Osteoblast (primary cell): ENCODE measurements at regions not wholly inside any gene's neighbourhood (a gene's known extent, or its start where the extent isn't known, plus 50 kb on each side); places are given as distances from the start of the nearest gene placed in this dataset.

ENCODE experiments used
- DNase-seq: peaks from one replicate; pipeline ENCODE4 v3.0.0; 2011; ENCODE audit warnings: low spot score, mixed read lengths; ENCODE audit not compliant: insufficient read length; ENCODE audit errors: missing footprints
- H2AFZ ChIP-seq: 2 replicates; pipeline ENCODE4 v1.6.0; 2011; ENCODE audit warnings: mild to moderate bottlenecking, low read length
- H3K27ac ChIP-seq: 2 replicates; pipeline ENCODE4 v1.5.1; 2011; ENCODE audit warnings: mild to moderate bottlenecking, low read depth, low read length, moderate library complexity
- H3K27me3 ChIP-seq: 2 replicates; pipeline ENCODE4 v1.6.0; 2012; ENCODE audit warnings: mild to moderate bottlenecking, control low read depth, inconsistent platforms, low read length, moderate library complexity; ENCODE audit not compliant: insufficient read depth
- H3K36me3 ChIP-seq: 2 replicates; pipeline ENCODE4 v1.5.1; 2011; ENCODE audit warnings: mild to moderate bottlenecking, low read length, control low read depth, moderate library complexity; ENCODE audit not compliant: insufficient read depth
- H3K4me1 ChIP-seq: 2 replicates; pipeline ENCODE4 v1.5.1; 2011; ENCODE audit warnings: mild to moderate bottlenecking, low read length, control low read depth, moderate library complexity; ENCODE audit not compliant: insufficient read depth
- H3K4me2 ChIP-seq: 2 replicates; pipeline ENCODE4 v1.6.0; 2011; ENCODE audit warnings: mild to moderate bottlenecking, low read length; ENCODE audit not compliant: insufficient read depth
- H3K4me3 ChIP-seq: fragments of 200-600 bp; sonication (generic); 3 replicates; pipeline ENCODE4 v1.5.1; 2012; ENCODE audit warnings: mild to moderate bottlenecking, low read length, inconsistent platforms; ENCODE audit not compliant: insufficient read depth
- H3K79me2 ChIP-seq: 2 replicates; pipeline ENCODE4 v1.6.0; 2012; ENCODE audit warnings: mild to moderate bottlenecking, low read length, control low read depth, inconsistent platforms; ENCODE audit not compliant: insufficient read depth
- H3K9me3 ChIP-seq: 2 replicates; pipeline ENCODE4 v1.5.1; 2011; ENCODE audit warnings: low read depth, low read length, control low read depth
- H4K20me1 ChIP-seq: 2 replicates; pipeline ENCODE4 v1.6.0; 2012; ENCODE audit warnings: mild to moderate bottlenecking, low read length, control low read depth; ENCODE audit not compliant: insufficient read depth
- TF ChIP-seq, protein P1 (sequence below): IDR thresholded peaks from 2 replicates; pipeline ENCODE4 v1.5.1; 2011; ENCODE audit warnings: mild to moderate bottlenecking, low read depth, low read length, moderate library complexity; ENCODE audit errors: extremely low read depth

DNA sequence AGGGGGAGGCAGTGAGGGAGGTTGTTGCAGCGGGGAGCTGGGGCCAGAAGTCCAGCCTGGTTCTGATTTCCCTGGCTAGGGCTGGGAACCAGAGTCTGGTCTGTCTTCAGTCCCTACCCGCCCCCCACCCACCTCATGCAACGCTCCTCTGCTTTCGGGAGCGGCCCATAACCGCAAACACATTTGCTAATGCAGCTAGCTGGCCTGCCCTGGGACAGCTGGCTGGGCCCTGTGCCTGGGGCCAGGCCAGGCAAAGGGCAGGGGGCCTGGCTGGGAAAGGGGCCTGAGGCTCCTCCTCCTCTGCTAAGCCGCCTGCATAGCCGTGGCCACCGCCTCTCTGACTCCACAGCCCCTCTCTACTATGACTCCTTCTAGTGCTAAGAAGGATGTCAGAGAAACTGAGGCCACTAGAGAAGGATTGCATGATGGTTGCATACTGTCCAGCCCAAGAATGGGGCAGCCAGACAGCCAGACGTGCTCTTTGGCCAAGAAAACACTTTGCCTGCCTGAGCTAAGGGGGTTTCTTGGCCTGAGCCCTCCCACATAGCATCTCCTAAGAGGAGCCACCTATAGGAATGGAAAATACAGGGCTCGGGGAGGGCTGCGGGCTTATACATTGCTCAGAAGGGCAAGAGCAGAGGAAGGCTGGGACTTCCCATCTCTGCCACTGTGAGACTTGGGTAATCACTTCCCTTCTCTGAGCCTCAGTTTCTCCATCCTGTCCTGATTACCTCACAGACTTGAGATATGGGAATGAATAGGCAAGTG lies 76.9 kb downstream of the PJA1 start:
- no peak for DNase-seq
- H3K9me3 ChIP-seq = no peaks in the 10 kb centered on the region
- H3K36me3 ChIP-seq = no peaks in the 10 kb centered on the region
- no peak overlapping the region for H3K27ac ChIP-seq
- H3K4me1 ChIP-seq = no peaks in the 10 kb centered on the region
- H3K4me3 ChIP-seq = no peak overlapping the region
- TF ChIP-seq, protein P1, sequence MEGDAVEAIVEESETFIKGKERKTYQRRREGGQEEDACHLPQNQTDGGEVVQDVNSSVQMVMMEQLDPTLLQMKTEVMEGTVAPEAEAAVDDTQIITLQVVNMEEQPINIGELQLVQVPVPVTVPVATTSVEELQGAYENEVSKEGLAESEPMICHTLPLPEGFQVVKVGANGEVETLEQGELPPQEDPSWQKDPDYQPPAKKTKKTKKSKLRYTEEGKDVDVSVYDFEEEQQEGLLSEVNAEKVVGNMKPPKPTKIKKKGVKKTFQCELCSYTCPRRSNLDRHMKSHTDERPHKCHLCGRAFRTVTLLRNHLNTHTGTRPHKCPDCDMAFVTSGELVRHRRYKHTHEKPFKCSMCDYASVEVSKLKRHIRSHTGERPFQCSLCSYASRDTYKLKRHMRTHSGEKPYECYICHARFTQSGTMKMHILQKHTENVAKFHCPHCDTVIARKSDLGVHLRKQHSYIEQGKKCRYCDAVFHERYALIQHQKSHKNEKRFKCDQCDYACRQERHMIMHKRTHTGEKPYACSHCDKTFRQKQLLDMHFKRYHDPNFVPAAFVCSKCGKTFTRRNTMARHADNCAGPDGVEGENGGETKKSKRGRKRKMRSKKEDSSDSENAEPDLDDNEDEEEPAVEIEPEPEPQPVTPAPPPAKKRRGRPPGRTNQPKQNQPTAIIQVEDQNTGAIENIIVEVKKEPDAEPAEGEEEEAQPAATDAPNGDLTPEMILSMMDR = no peak
- H3K4me2 ChIP-seq = no peak overlapping the region
- H3K79me2 ChIP-seq = no peaks in the 10 kb centered on the region
- no peak overlapping the region for H2AFZ ChIP-seq
- peaks cover 42% of the 10 kb centered on the region for H3K27me3 ChIP-seq
- H4K20me1 ChIP-seq = peaks cover under 1% of the 10 kb centered on the region

DNA sequence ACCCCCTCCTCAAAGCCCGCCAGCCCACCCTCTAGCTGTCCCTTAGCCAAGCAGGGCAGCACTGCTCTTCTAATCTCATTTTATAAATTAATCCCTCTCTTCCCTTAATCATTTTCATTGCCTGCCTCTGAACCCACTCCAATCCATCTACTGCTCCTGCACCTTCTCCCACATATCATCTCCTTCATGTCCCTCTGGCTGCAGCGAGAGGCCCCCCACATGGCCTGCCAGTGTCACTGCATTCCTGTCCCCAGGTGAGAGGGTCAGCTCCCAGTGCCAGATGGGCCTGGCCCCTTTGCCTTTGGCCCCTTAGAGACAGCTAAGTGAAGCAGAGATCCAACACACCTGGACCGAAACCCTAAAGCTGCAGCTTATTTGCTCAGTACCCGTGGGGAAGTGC lies 79.4 kb downstream of the PJA1 start:
- Histone ChIP-seq H3K36me3 (no peaks in the 10 kb centered on the region), H3K4me3 (no peak overlapping the region), H4K20me1 (peaks cover 4% of the 10 kb centered on the region), H3K79me2 (no peaks in the 10 kb centered on the region), H3K4me2 (no peak overlapping the region), H3K4me1 (no peaks in the 10 kb centered on the region), H3K9me3 (no peaks in the 10 kb centered on the region), H3K27me3 (peaks cover 25% of the 10 kb centered on the region), H3K27ac (no peak overlapping the region), H2AFZ (no peak overlapping the region)
- TF ChIP-seq, protein P1 = no peak
- peak; percentile 69 for DNase-seq

- H3K79me2 ChIP-seq = no peaks in the 10 kb centered on the region
- no peak overlapping the region for H3K27ac ChIP-seq
- no peaks in the 10 kb centered on the region for H3K9me3 ChIP-seq
- H3K27me3 ChIP-seq = peaks cover 25% of the 10 kb centered on the region
- H2AFZ ChIP-seq = no peak overlapping the region
- H4K20me1 ChIP-seq = peaks cover 4% of the 10 kb centered on the region
- H3K36me3 ChIP-seq = no peaks in the 10 kb centered on the region
- no peak for DNase-seq
- TF ChIP-seq, protein P1 = no peak
- H3K4me2 ChIP-seq = no peak overlapping the region
- H3K4me1 ChIP-seq = no peaks in the 10 kb centered on the region
- no peak overlapping the region for H3K4me3 ChIP-seq
These were observed 80.1 kb downstream of the PJA1 start for GRCh38 chrX:69085151-69085550.

GRCh38 chrX:69083801-69084200 lies 81.5 kb downstream of the PJA1 start:
- no peaks in the 10 kb centered on the region for H3K79me2 ChIP-seq
- no peak for DNase-seq
- H3K36me3 ChIP-seq = no peaks in the 10 kb centered on the region
- TF ChIP-seq, protein P1 = no peak
- peaks cover 27% of the 10 kb centered on the region for H3K27me3 ChIP-seq
- no peak overlapping the region for H3K27ac ChIP-seq
- no peak overlapping the region for H3K4me3 ChIP-seq
- H4K20me1 ChIP-seq = peaks cover 4% of the 10 kb centered on the region
- H3K4me1 ChIP-seq = no peaks in the 10 kb centered on the region
- H3K4me2 ChIP-seq = no peak overlapping the region
- H2AFZ ChIP-seq = no peak overlapping the region
- no peaks in the 10 kb centered on the region for H3K9me3 ChIP-seq
